Ishikawa (cell line): ENCODE measurements at regions not wholly inside any gene's neighbourhood (a gene's known extent, or its start where the extent isn't known, plus 50 kb on each side); places are given as distances from the start of the nearest gene placed in this dataset.

ENCODE experiments used
- EGR1 ChIP-seq: IDR thresholded peaks from 2 replicates; pipeline ENCODE4 v1.6.1; 2012
- RAD21 ChIP-seq: IDR thresholded peaks from 2 replicates; pipeline ENCODE4 v1.6.1; 2012; ENCODE audit warnings: low read depth
- TAF1 ChIP-seq: IDR thresholded peaks from 2 replicates; pipeline ENCODE4 v1.6.1; 2012; ENCODE audit warnings: low read depth, mild to moderate bottlenecking
- TCF12 ChIP-seq: IDR thresholded peaks from 2 replicates; pipeline ENCODE4 v1.6.1; 2012; ENCODE audit warnings: low read depth
- YY1 ChIP-seq: IDR thresholded peaks from 2 replicates; pipeline ENCODE4 v1.6.1; 2012; ENCODE audit warnings: low read depth
- TF ChIP-seq, protein P1 (sequence below): IDR thresholded peaks from 2 replicates; pipeline ENCODE4 v1.6.1; 2012
- TF ChIP-seq, protein P2 (sequence below): IDR thresholded peaks from 2 replicates; pipeline ENCODE4 v1.6.1; 2012; ENCODE audit warnings: low read depth, mild to moderate bottlenecking

DNA sequence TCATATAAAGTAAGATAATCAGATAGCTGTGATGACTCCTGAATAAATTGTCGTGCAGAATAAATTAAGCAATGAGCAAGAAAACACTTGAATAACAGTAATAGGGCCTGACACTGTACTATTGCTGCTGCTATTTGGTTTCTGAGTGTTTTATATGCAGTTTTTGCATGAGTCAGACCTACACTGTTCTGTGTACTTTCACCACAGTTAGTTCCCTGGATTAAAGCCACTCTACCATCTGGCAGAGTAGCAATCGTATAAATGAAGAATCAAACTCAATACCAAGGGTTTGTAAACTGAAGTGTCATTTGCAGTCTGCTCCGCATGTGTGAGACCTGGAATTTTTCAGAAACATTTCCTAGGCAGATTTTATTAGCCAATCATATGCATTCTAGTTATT lies 398.6 kb upstream of the CDH7 start:
- no peak for TF ChIP-seq EGR1
- TF ChIP-seq, protein P1, sequence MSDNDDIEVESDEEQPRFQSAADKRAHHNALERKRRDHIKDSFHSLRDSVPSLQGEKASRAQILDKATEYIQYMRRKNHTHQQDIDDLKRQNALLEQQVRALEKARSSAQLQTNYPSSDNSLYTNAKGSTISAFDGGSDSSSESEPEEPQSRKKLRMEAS = no peak
- TF ChIP-seq, protein P2, sequence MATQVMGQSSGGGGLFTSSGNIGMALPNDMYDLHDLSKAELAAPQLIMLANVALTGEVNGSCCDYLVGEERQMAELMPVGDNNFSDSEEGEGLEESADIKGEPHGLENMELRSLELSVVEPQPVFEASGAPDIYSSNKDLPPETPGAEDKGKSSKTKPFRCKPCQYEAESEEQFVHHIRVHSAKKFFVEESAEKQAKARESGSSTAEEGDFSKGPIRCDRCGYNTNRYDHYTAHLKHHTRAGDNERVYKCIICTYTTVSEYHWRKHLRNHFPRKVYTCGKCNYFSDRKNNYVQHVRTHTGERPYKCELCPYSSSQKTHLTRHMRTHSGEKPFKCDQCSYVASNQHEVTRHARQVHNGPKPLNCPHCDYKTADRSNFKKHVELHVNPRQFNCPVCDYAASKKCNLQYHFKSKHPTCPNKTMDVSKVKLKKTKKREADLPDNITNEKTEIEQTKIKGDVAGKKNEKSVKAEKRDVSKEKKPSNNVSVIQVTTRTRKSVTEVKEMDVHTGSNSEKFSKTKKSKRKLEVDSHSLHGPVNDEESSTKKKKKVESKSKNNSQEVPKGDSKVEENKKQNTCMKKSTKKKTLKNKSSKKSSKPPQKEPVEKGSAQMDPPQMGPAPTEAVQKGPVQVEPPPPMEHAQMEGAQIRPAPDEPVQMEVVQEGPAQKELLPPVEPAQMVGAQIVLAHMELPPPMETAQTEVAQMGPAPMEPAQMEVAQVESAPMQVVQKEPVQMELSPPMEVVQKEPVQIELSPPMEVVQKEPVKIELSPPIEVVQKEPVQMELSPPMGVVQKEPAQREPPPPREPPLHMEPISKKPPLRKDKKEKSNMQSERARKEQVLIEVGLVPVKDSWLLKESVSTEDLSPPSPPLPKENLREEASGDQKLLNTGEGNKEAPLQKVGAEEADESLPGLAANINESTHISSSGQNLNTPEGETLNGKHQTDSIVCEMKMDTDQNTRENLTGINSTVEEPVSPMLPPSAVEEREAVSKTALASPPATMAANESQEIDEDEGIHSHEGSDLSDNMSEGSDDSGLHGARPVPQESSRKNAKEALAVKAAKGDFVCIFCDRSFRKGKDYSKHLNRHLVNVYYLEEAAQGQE = no peak
- TF ChIP-seq RAD21 = no peak
- TF ChIP-seq TCF12 = no peak
- TF ChIP-seq YY1 = no peak
- TF ChIP-seq TAF1 = no peak
